ENCODE measurements at regions not wholly inside any gene's neighbourhood (a gene's known extent, or its start where the extent isn't known, plus 50 kb on each side); places are given as distances from the start of the nearest gene placed in this dataset.

- no peak overlapping the region for H3K4me3 ChIP-seq
- no peak overlapping the region for H3K27ac ChIP-seq
- no peaks in the 10 kb centered on the region for H3K36me3 ChIP-seq
- DNase-seq (ENCODE audit: low spot score) = no peak
- H3K9me3 ChIP-seq = no peaks in the 10 kb centered on the region
- no peaks in the 10 kb centered on the region for H3K27me3 ChIP-seq
- H3K4me1 ChIP-seq = peaks cover 0 to 10% of the 10 kb centered on the region in 2 donors
- no peak for TF ChIP-seq CTCF (IDR thresholded peaks at IDR 0.05)
These were observed 471.2 kb downstream of the ATP23 start for GRCh38 chr12:58412461-58413060.

GRCh38 chr12:58413794-58414193 is 472.4 kb downstream of the ATP23 start:
- Histone ChIP-seq H3K27me3 (no peaks in the 10 kb centered on the region), H3K9me3 (no peaks in the 10 kb centered on the region), H3K27ac (no peak overlapping the region), H3K4me3 (no peak overlapping the region), H3K36me3 (no peaks in the 10 kb centered on the region), H3K4me1 (peaks cover 0 to 10% of the 10 kb centered on the region in 2 donors)
- no peak for DNase-seq (ENCODE audit: low spot score)
- TF ChIP-seq CTCF (IDR thresholded peaks at IDR 0.05) = no peak

- Histone ChIP-seq H3K9me3 (no peaks in the 10 kb centered on the region), H3K36me3 (no peaks in the 10 kb centered on the region), H3K4me1 (peaks cover 0 to 10% of the 10 kb centered on the region in 2 donors), H3K27ac (no peak overlapping the region), H3K4me3 (no peak overlapping the region), H3K27me3 (no peaks in the 10 kb centered on the region)
- no peak for DNase-seq (ENCODE audit: low spot score)
- no peak for TF ChIP-seq CTCF (IDR thresholded peaks at IDR 0.05)
These were observed 473.1 kb downstream of the ATP23 start for GRCh38 chr12:58414398-58414871.

GRCh38 chr12:58415716-58416115 is 474.3 kb downstream of the ATP23 start:
- Histone ChIP-seq H3K36me3 (no peaks in the 10 kb centered on the region), H3K27ac (no peak overlapping the region), H3K4me1 (peaks cover 0 to 10% of the 10 kb centered on the region in 2 donors), H3K27me3 (no peaks in the 10 kb centered on the region), H3K4me3 (no peak overlapping the region), H3K9me3 (no peaks in the 10 kb centered on the region)
- no peak for DNase-seq (ENCODE audit: low spot score)
- TF ChIP-seq CTCF (IDR thresholded peaks at IDR 0.05) = no peak

DNA sequence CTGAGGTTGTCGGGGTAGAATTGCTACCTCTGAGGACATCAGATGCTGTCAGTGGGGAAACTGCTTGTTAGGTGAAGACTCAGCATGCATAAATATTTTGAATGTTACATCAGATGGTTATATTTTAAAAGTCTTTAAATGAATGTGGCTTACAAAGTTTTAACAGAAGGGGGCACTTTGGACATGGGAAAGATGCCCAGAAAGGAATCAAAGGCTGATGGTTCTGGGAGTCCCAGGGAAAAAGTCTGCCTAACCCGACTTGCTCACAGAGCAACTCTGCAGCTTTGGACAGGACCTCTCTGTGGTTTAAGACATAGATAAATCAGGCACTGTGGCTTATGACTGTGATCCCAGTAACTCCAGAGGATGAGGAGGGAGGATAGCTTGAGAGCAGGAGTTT is 474.9 kb downstream of the ATP23 start:
- Histone ChIP-seq H3K36me3 (no peaks in the 10 kb centered on the region), H3K27me3 (no peaks in the 10 kb centered on the region), H3K4me1 (peaks cover 0 to 10% of the 10 kb centered on the region in 2 donors), H3K4me3 (no peak overlapping the region), H3K27ac (no peak overlapping the region), H3K9me3 (no peaks in the 10 kb centered on the region)
- TF ChIP-seq CTCF (IDR thresholded peaks at IDR 0.05) = no peak
- no peak for DNase-seq (ENCODE audit: low spot score)

- Histone ChIP-seq H3K9me3 (no peaks in the 10 kb centered on the region), H3K4me3 (no peak overlapping the region), H3K36me3 (no peaks in the 10 kb centered on the region), H3K27ac (no peak overlapping the region), H3K27me3 (no peaks in the 10 kb centered on the region), H3K4me1 (no peaks in the 10 kb centered on the region)
- no peak for TF ChIP-seq CTCF (IDR thresholded peaks at IDR 0.05)
- no peak for DNase-seq (ENCODE audit: low spot score)
These were observed 477.9 kb downstream of the ATP23 start for GRCh38 chr12:58419196-58419760.
